ENCODE measurements at regions not wholly inside any gene's neighbourhood (a gene's known extent, or its start where the extent isn't known, plus 50 kb on each side); places are given as distances from the start of the nearest gene placed in this dataset.
"Not testable (repeated sequence)": the region's sequence is repeated elsewhere in the genome, so short reads cannot be mapped to it uniquely, and the experiment has no call there.

DNA sequence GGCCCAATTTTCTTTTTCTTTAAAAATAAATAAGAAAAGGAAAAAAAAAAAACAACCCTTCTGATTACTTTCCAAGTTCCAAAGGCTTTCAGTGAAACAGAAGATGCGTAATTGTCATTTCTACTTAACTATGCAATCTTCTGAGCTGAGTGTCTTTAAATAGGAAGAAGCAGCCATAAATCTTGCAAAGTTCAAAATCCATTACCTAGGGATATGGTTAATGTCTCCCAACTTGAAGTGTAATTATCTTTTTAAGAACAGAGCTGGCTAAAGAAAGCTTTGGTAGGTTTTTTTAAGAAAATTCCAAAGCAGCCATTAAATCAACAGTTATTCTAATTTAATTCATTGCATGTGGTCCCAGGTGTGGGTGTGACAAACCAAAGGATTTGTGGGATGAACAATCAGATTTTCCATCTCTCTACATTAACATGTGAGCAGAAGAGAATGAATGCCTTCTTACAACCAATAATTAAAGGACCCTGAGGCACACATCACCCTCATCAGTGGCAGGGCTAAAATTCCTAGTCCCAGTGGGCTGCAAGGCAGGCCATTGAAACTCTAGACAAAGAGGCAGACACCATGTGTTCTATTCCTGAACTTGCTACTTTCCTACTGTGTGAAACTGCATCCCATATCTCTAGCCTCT, 419.2 kb downstream of the REEP3 start:
- TF ChIP-seq, protein P1, sequence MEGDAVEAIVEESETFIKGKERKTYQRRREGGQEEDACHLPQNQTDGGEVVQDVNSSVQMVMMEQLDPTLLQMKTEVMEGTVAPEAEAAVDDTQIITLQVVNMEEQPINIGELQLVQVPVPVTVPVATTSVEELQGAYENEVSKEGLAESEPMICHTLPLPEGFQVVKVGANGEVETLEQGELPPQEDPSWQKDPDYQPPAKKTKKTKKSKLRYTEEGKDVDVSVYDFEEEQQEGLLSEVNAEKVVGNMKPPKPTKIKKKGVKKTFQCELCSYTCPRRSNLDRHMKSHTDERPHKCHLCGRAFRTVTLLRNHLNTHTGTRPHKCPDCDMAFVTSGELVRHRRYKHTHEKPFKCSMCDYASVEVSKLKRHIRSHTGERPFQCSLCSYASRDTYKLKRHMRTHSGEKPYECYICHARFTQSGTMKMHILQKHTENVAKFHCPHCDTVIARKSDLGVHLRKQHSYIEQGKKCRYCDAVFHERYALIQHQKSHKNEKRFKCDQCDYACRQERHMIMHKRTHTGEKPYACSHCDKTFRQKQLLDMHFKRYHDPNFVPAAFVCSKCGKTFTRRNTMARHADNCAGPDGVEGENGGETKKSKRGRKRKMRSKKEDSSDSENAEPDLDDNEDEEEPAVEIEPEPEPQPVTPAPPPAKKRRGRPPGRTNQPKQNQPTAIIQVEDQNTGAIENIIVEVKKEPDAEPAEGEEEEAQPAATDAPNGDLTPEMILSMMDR (conservative IDR thresholded peaks at IDR 0.05; ENCODE audit: control insufficient read depth, insufficient read depth, low read depth, low read length) = no peak
- no peak for DNase-seq (ENCODE audit: low read depth)
- no peak overlapping the region for H3K4me3 ChIP-seq (ENCODE audit: control insufficient read depth, low read depth, low read length)

DNA sequence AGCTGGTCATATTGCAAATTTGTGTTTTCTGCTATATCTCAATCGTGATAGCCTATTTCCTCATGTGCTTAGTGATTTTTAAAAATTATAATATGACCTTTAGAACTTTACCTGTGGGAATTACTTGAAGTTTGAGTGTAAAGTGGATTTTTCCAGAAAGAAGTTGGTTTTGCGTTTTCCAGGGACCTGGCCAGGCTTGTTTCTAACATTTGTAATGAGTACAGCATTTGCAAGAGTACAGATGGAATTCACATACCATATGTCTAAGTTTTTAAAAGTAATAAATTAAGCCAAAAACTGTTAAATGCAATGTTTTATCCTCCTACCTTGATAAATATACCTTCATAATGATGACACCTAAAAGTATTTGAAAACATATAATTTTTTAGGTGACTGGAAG, 443.2 kb downstream of the REEP3 start:
- TF ChIP-seq, protein P1 (conservative IDR thresholded peaks at IDR 0.05; ENCODE audit: control insufficient read depth, insufficient read depth, low read depth, low read length) = no peak
- no peak for DNase-seq (ENCODE audit: low read depth)
- no peak overlapping the region for H3K4me3 ChIP-seq (ENCODE audit: control insufficient read depth, low read depth, low read length)

DNA sequence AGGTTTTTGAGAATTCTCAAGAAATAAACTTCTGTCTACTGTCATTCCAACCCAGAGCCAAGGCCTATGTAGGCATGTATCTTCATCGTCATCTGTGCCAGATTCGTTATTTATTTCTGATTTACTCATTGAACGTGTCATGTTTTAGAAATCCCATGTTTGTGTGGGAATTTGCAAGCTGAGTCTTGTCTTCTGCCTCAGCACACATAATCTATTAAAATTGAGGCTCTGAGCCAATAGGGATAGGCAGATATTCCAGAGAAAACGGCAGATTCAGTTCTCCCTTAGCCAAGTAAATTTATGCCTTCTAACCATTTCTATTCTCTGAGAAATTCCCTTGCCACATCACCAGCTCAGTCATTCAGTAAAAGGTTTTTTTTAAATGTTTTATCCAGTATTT, 444.6 kb downstream of the REEP3 start:
- DNase-seq (ENCODE audit: low read depth) = no peak
- TF ChIP-seq, protein P1 (conservative IDR thresholded peaks at IDR 0.05; ENCODE audit: control insufficient read depth, insufficient read depth, low read depth, low read length) = no peak
- H3K4me3 ChIP-seq (ENCODE audit: control insufficient read depth, low read depth, low read length) = no peak overlapping the region

DNA sequence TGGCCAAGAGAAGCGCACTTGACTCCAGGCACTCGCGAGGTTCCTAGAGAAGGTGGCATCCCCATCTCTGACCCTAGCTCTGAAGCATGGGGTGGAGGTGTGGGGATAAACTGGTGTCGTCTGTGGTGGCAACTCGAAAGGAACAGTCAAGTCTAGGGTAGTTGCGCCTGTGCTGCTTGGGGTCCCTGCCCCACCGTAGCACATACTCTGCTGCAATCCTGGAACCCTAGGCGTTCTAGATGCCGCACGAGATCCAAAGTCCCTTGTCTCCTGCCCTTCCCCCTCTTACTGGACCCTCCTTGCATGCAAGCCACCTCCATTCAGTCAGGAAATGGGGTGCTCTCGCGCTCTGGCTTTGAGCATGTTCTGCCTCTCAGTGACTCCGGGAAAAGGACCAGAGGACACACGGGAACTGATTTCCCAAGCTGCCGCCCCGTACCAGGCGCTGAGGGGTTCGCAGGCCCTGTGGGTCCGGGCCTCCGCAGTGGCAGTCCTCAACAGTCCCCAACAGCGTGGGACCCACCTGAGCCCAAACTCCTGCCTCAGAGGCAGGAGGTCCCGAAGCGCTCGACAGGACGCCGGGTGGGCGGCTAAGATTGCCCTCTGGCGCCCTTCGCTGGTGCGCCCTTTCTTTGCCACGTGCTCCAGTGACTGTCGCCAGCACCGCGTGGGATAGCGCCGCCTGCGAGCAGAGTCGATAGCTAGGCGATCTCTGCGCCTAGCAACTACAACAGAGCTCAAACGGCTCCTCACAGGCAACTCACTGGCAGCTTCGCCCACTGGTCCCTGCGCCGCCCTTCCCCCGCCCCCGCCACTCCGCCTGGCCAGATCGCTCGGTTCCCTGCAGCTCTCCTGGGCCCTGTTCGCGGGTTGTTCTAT, 452.0 kb downstream of the REEP3 start:
- TF ChIP-seq, protein P1 (conservative IDR thresholded peaks at IDR 0.05; ENCODE audit: control insufficient read depth, insufficient read depth, low read depth, low read length) = no peak
- no peak for DNase-seq (ENCODE audit: low read depth)
- no peak overlapping the region for H3K4me3 ChIP-seq (ENCODE audit: control insufficient read depth, low read depth, low read length)

DNA sequence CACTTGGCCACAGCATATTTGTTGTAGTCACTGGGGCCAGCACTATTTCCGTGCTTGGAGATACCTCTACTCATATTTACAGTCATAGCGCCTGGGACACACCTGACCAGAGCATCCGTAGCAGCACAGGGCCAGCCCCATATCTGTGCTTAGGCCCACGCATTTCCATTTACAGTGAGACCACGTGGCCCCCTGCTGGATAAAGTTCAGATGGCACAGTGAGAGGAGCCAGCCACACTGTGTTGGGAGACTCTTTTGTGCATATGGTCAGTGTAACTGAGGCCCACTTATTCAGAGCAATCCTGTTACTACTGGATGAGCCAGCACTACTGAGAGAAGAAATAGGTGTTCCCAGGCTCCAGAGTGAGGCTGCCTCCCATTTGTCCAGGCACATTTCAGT, 455.3 kb downstream of the REEP3 start:
- DNase-seq (ENCODE audit: low read depth) = peak; percentile 18
- TF ChIP-seq, protein P1 (conservative IDR thresholded peaks at IDR 0.05; ENCODE audit: control insufficient read depth, insufficient read depth, low read depth, low read length) = peak; percentile 39
- no peak overlapping the region for H3K4me3 ChIP-seq (ENCODE audit: control insufficient read depth, low read depth, low read length)

DNA sequence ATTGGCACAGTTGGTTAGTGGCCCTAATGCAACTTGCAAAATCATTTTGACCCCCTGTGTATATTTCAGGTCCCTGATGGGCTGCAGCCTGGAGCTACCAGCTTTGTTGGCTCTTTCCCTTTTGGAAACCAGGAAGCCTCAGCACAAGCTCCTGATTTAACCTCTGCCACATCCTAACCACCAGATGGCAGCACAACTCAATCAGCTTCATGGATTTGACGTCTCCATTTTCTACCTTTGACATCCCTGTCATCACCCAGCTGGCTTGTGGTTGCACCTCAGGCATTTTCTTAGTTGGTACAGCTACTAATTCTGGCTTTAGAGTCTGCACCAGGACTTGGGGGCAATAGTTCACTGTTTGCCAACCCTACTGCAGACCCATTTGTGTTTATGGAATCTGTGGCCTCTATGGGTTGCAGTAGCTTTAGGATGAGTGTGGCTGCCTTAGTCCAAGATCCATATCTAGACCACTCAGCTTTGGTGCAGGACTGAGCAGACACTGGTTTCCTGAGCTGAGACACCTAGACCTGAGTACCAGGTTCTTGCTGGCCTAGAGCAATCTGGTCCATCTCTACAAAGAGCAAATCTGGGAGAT, 456.2 kb downstream of the REEP3 start:
- H3K4me3 ChIP-seq (ENCODE audit: control insufficient read depth, low read depth, low read length) = no peak overlapping the region
- peak; percentile 34 for DNase-seq (ENCODE audit: low read depth)
- TF ChIP-seq, protein P1 (conservative IDR thresholded peaks at IDR 0.05; ENCODE audit: control insufficient read depth, insufficient read depth, low read depth, low read length) = peak; percentile 60

DNA sequence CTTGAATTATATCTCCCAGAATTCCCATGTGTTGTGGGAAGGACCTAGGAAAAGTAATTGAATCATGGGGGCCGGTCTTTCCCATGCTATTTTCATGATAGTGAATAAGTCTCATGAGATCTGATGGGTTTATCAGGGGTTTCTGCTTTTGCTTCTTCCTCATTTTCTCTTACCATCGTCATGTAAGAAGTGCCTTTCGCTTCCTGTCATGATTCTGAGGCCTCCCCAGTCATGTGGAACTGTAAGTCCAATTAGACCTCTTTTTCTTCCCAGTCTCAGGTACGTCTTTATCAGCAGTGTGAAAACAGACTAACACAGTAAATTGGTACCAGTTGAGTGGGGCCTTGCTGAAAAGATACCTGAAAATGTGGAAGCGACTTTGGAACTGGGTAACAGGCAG, 459.7 kb downstream of the REEP3 start:
- not testable (repeated sequence) for DNase-seq (ENCODE audit: low read depth); H3K4me3 ChIP-seq (ENCODE audit: control insufficient read depth, low read depth, low read length)

DNA sequence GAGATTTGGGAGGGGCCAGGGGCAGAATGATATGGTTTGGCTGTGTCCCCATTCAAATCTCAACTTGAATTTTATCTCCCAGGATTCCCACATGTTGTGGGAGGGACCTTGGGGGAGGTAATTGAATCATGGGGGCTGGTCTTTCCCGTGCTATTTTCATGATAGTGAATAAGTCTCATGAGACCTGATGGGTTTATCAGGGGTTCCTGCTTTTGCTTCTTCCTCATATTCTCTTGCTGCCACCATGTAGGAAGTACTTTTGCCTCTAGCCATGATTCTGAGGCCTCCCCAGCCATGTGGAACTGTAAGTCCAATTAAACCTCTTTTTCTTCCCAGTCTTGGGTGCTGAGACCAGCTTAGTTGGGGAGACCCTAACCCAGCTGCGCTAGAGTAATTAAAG, 462.9 kb downstream of the REEP3 start:
- H3K4me3 ChIP-seq (ENCODE audit: control insufficient read depth, low read depth, low read length); DNase-seq (ENCODE audit: low read depth): not testable (repeated sequence)

Data from fibroblast of mammary gland (primary cell).